ENCODE measurements at regions not wholly inside any gene's neighbourhood (a gene's known extent, or its start where the extent isn't known, plus 50 kb on each side); places are given as distances from the start of the nearest gene placed in this dataset.

- Mint-ChIP-seq H3K36me3 (ENCODE audit: insufficient read depth, unreplicated experiment) (no peaks in the 10 kb centered on the region), H3K4me3 (ENCODE audit: unreplicated experiment) (no peak overlapping the region), H3K27me3 (ENCODE audit: insufficient read depth, unreplicated experiment) (no peaks in the 10 kb centered on the region), H3K27ac (ENCODE audit: unreplicated experiment) (no peak overlapping the region), H3K9me3 (ENCODE audit: unreplicated experiment) (peaks cover 11% of the 10 kb centered on the region), H3K4me1 (ENCODE audit: low read depth, unreplicated experiment) (peaks cover 13% of the 10 kb centered on the region)
- TF ChIP-seq, protein P1, sequence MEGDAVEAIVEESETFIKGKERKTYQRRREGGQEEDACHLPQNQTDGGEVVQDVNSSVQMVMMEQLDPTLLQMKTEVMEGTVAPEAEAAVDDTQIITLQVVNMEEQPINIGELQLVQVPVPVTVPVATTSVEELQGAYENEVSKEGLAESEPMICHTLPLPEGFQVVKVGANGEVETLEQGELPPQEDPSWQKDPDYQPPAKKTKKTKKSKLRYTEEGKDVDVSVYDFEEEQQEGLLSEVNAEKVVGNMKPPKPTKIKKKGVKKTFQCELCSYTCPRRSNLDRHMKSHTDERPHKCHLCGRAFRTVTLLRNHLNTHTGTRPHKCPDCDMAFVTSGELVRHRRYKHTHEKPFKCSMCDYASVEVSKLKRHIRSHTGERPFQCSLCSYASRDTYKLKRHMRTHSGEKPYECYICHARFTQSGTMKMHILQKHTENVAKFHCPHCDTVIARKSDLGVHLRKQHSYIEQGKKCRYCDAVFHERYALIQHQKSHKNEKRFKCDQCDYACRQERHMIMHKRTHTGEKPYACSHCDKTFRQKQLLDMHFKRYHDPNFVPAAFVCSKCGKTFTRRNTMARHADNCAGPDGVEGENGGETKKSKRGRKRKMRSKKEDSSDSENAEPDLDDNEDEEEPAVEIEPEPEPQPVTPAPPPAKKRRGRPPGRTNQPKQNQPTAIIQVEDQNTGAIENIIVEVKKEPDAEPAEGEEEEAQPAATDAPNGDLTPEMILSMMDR (IDR thresholded peaks at IDR 0.05; ENCODE audit: insufficient read depth in 1 of 2, low read depth in 1 of 2, low read length in 1 of 2, severe bottlenecking in 1 of 2, unreplicated experiment in 1 of 2), result no peak
- intact Hi-C loops (cut with micrococcal nuclease; ENCODE audit: unreplicated experiment), result no loop called here
- H3K4me3 ChIP-seq (ENCODE audit: low read depth, low read length), result no peak overlapping the region
- BruUV-seq (replicated peaks), result no TSS peak
- H3K36me3 ChIP-seq (ENCODE audit: control insufficient read depth, insufficient read depth, low read length), result no peaks in the 10 kb centered on the region
- H3K4me1 ChIP-seq, result peaks cover 18% of the 10 kb centered on the region
- DNase-seq, result no peak
- ChIA-PET POLR2A (no interaction called here), CTCF (no interaction called here)
- H3K9me3 ChIP-seq, result no peaks in the 10 kb centered on the region
- H3K27me3 ChIP-seq (replicated peaks; ENCODE audit: control insufficient read depth, insufficient read depth, low read length), result no peaks in the 10 kb centered on the region
Observed at GRCh38 chr12:71218616-71219015, 60.8 kb upstream of the TSPAN8 start.

DNA sequence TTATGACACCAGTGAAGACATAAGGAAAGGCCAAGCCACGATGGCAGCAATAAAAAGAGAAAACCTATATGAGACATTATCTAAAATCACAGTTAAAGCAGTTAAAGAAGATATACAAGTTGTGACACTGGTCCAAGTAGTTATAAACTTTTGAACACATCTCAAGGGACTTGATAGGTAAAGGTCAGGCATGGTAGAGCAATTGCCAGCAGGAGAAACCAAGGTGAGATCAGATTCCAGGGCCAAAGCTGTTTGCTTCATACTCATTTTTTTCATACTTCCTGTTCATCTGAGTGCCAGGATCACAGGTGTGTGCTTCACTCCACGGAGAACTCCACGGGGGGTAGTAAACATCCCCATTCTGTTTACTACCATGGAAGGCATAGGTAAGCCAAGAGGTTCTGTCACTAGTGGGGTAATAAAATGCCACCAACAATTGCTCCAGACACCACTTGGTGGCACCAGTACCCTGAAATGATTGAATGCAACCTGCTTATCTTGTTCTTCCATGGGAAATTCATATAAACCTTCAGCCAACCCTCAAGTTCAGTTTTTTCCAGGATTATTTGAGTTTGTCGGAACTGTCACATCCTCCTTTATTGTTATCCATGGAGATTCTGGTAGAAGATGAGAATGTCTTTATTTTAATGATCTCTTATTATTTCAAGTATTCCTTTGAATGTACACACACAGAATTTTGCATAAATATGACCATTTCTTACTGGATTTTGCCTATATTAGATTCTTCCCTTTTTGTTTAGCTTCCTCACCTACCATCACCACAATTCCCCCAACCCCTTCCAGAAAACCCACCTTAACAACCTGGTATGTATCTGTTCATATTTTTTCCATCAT is 59.2 kb upstream of the TSPAN8 start:
- no peak overlapping the region for H3K4me3 Mint-ChIP-seq (ENCODE audit: unreplicated experiment)

GRCh38 chr12:71214511-71215285 is 56.9 kb upstream of the TSPAN8 start:
- DNase-seq, result peak; percentile 5 to 50
- no peak overlapping the region for H3K27ac Mint-ChIP-seq (ENCODE audit: unreplicated experiment)
- POLR2A ChIA-PET, result no interaction called here

More for the DNA sequence above, 59.2 kb upstream of the TSPAN8 start:
- no peaks in the 10 kb centered on the region for H3K36me3 Mint-ChIP-seq (ENCODE audit: insufficient read depth, unreplicated experiment)
- peaks cover 15% of the 10 kb centered on the region for H3K9me3 Mint-ChIP-seq (ENCODE audit: unreplicated experiment)
- Histone ChIP-seq H3K4me1 (peaks cover 18% of the 10 kb centered on the region), H3K27me3 (replicated peaks; ENCODE audit: control insufficient read depth, insufficient read depth, low read length) (no peaks in the 10 kb centered on the region), H3K4me3 (ENCODE audit: low read depth, low read length) (no peak overlapping the region), H3K36me3 (ENCODE audit: control insufficient read depth, insufficient read depth, low read length) (no peaks in the 10 kb centered on the region), H3K9me3 (no peaks in the 10 kb centered on the region)
- CTCF ChIA-PET, result interaction anchor here (0.6 kb wide), 2 partner anchors 184 to 234 kb away, joined by 3 read pairs; no protein-coding TSS in a partner anchor
- TF ChIP-seq, protein P1 (IDR thresholded peaks at IDR 0.05; ENCODE audit: insufficient read depth in 1 of 2, low read depth in 1 of 2, low read length in 1 of 2, severe bottlenecking in 1 of 2, unreplicated experiment in 1 of 2), result peak; percentile 39 to 43
- no TSS peak for BruUV-seq (replicated peaks)
- POLR2A ChIA-PET, result no interaction called here
- intact Hi-C loops (cut with micrococcal nuclease; ENCODE audit: unreplicated experiment), result loop anchor here (1.0 kb wide), 3 partner anchors 154 to 530 kb away; no protein-coding TSS in a partner anchor
- no peaks in the 10 kb centered on the region for H3K27me3 Mint-ChIP-seq (ENCODE audit: insufficient read depth, unreplicated experiment)
- no peak overlapping the region for H3K27ac Mint-ChIP-seq (ENCODE audit: unreplicated experiment)
- peaks cover 13% of the 10 kb centered on the region for H3K4me1 Mint-ChIP-seq (ENCODE audit: low read depth, unreplicated experiment)
- DNase-seq, result peak; percentile 49 to 54

More at GRCh38 chr12:71214511-71215285, 56.9 kb upstream of the TSPAN8 start:
- Mint-ChIP-seq H3K36me3 (ENCODE audit: insufficient read depth, unreplicated experiment) (no peaks in the 10 kb centered on the region), H3K27me3 (ENCODE audit: insufficient read depth, unreplicated experiment) (no peaks in the 10 kb centered on the region), H3K4me3 (ENCODE audit: unreplicated experiment) (no peak overlapping the region), H3K4me1 (ENCODE audit: low read depth, unreplicated experiment) (peaks cover 13% of the 10 kb centered on the region), H3K9me3 (ENCODE audit: unreplicated experiment) (peaks cover 24% of the 10 kb centered on the region)
- H3K4me1 ChIP-seq, result peaks cover 18% of the 10 kb centered on the region
- no peaks in the 10 kb centered on the region for H3K27me3 ChIP-seq (replicated peaks; ENCODE audit: control insufficient read depth, insufficient read depth, low read length)
- H3K4me3 ChIP-seq (ENCODE audit: low read depth, low read length), result no peak overlapping the region
- 0 out of 2 replicates have a peak, but pooled peaks cover 5% of the 10 kb centered on the region for H3K9me3 ChIP-seq
- H3K36me3 ChIP-seq (ENCODE audit: control insufficient read depth, insufficient read depth, low read length), result no peaks in the 10 kb centered on the region
- BruUV-seq (replicated peaks), result no TSS peak
- intact Hi-C loops (cut with micrococcal nuclease; ENCODE audit: unreplicated experiment), result no loop called here
- TF ChIP-seq, protein P1 (IDR thresholded peaks at IDR 0.05; ENCODE audit: insufficient read depth in 1 of 2, low read depth in 1 of 2, low read length in 1 of 2, severe bottlenecking in 1 of 2, unreplicated experiment in 1 of 2), result no peak
- CTCF ChIA-PET, result no interaction called here

Measured in Caco-2 (cell line).